Endothelial cell (in vitro differentiated cells): ENCODE measurements at regions not wholly inside any gene's neighbourhood (a gene's known extent, or its start where the extent isn't known, plus 50 kb on each side); places are given as distances from the start of the nearest gene placed in this dataset.
A peak's percentile ranks its signal among the peaks of the same experiment; 100 is the strongest.

Source experiments
- DNase-seq: peaks from one replicate; pipeline ENCODE4 v3.0.0; 2021; ENCODE audit warnings: low spot score
- H3K27ac Mint-ChIP-seq: one replicate; pipeline ENCODE4 v1.8.0; 2021; ENCODE audit warnings: mixed read lengths, inconsistent platforms; ENCODE audit not compliant: unreplicated experiment
- H3K27me3 Mint-ChIP-seq: one replicate; pipeline ENCODE4 v1.8.0; 2021; ENCODE audit warnings: mild to moderate bottlenecking, moderate library complexity, mixed read lengths, inconsistent platforms; ENCODE audit not compliant: unreplicated experiment
- H3K36me3 Mint-ChIP-seq: one replicate; pipeline ENCODE4 v1.8.0; 2021; ENCODE audit warnings: mild to moderate bottlenecking, low read depth, mixed read lengths, inconsistent platforms; ENCODE audit not compliant: unreplicated experiment
- H3K4me1 Mint-ChIP-seq: one replicate; pipeline ENCODE4 v1.8.0; 2021; ENCODE audit warnings: mild to moderate bottlenecking, mixed read lengths, inconsistent platforms; ENCODE audit not compliant: unreplicated experiment
- H3K4me3 Mint-ChIP-seq: one replicate; pipeline ENCODE4 v1.8.0; 2021; ENCODE audit warnings: mild to moderate bottlenecking, mixed read lengths, inconsistent platforms; ENCODE audit not compliant: unreplicated experiment
- H3K9me3 Mint-ChIP-seq: one replicate; pipeline ENCODE4 v1.8.0; 2021; ENCODE audit warnings: mixed read lengths, inconsistent platforms; ENCODE audit not compliant: unreplicated experiment
- TF ChIP-seq, protein P1 (sequence below): fragments of 200-600 bp; sonication (generic); IDR thresholded peaks from one replicate; pipeline ENCODE4 v1.5.0; 2021; ENCODE audit warnings: antibody characterized with exemption; ENCODE audit not compliant: unreplicated experiment

DNA sequence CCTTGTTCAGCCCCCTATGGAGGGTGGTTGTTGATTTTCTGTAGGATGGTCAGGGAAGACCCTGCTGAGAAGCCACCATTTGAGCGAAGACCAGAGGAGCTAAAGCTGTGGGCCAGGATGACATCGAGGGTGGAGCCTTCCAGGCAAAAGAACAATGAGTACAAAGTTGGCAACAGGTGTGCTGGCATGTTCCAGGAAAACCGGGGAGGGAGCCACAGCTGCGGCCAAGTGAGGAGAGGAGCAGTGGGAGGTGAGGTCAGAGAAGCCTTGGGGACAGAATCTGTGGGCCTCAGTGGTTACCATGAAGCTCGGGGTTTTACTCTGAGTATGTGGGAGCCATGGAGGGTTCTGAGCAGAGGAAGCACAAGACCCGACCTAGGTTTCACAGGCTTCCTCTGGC, 75.6 kb upstream of the ZNF479 start:
- DNase-seq = no peak
- Mint-ChIP-seq H3K4me1 (no peaks in the 10 kb centered on the region), H3K9me3 (peaks cover 47% of the 10 kb centered on the region), H3K27ac (no peak overlapping the region), H3K4me3 (no peak overlapping the region), H3K27me3 (peaks cover 13% of the 10 kb centered on the region), H3K36me3 (peaks cover 24% of the 10 kb centered on the region)
- TF ChIP-seq, protein P1, sequence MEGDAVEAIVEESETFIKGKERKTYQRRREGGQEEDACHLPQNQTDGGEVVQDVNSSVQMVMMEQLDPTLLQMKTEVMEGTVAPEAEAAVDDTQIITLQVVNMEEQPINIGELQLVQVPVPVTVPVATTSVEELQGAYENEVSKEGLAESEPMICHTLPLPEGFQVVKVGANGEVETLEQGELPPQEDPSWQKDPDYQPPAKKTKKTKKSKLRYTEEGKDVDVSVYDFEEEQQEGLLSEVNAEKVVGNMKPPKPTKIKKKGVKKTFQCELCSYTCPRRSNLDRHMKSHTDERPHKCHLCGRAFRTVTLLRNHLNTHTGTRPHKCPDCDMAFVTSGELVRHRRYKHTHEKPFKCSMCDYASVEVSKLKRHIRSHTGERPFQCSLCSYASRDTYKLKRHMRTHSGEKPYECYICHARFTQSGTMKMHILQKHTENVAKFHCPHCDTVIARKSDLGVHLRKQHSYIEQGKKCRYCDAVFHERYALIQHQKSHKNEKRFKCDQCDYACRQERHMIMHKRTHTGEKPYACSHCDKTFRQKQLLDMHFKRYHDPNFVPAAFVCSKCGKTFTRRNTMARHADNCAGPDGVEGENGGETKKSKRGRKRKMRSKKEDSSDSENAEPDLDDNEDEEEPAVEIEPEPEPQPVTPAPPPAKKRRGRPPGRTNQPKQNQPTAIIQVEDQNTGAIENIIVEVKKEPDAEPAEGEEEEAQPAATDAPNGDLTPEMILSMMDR = no peak

DNA sequence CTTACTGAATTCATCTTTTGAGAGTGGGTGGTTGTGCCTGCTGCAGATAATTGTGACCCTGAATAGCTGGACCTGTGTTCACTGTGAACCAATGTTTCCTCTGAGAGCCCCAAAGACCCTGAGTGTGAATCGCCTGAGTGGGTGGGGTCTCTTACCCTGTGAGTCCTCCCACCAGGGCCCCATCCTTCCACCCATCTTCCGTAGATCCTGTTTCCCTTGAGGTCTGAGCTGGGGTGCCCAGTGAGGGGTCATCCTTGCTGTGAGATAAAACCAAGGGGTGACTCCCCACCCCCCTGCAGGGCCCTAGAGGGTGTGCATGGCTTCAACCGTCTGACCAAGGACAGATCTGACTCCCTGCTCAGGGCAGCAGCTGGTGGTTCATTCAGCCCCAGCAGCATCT, 78.0 kb upstream of the ZNF479 start:
- no peaks in the 10 kb centered on the region for H3K4me1 Mint-ChIP-seq
- TF ChIP-seq, protein P1 = no peak

DNA sequence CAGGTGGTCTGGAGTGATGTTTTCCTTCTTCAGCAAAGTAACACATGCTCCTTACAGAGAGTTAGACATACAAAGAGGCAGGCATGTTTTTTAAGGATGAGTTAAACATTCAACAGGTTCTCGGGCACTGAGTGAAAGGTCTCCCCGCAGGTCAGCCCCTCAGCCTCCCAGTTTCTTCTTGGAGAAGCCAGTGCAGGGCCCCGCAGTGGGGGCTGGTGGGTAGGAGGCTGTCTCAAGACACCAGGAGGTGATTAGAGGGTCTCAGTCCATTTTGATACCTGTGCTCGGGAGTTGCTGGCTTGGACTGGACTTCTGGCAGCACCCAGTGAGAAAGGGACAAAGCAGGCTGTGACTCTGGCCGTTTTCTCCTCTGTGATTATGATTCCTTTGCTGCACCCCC, 78.6 kb upstream of the ZNF479 start:
- no peak overlapping the region for H3K27ac Mint-ChIP-seq
- no peaks in the 10 kb centered on the region for H3K4me1 Mint-ChIP-seq
- H3K27me3 Mint-ChIP-seq = peaks cover 18% of the 10 kb centered on the region
- TF ChIP-seq, protein P1 = no peak
- H3K4me3 Mint-ChIP-seq = no peak overlapping the region
- no peak for DNase-seq
- H3K9me3 Mint-ChIP-seq = peaks cover 52% of the 10 kb centered on the region
- H3K36me3 Mint-ChIP-seq = peaks cover 28% of the 10 kb centered on the region

More for the DNA sequence above, 78.0 kb upstream of the ZNF479 start:
- Mint-ChIP-seq H3K9me3 (peaks cover 46% of the 10 kb centered on the region), H3K36me3 (peaks cover 21% of the 10 kb centered on the region), H3K27me3 (peaks cover 14% of the 10 kb centered on the region), H3K4me3 (no peak overlapping the region), H3K27ac (peak overlapping the region; percentile 48)
- DNase-seq = no peak

DNA sequence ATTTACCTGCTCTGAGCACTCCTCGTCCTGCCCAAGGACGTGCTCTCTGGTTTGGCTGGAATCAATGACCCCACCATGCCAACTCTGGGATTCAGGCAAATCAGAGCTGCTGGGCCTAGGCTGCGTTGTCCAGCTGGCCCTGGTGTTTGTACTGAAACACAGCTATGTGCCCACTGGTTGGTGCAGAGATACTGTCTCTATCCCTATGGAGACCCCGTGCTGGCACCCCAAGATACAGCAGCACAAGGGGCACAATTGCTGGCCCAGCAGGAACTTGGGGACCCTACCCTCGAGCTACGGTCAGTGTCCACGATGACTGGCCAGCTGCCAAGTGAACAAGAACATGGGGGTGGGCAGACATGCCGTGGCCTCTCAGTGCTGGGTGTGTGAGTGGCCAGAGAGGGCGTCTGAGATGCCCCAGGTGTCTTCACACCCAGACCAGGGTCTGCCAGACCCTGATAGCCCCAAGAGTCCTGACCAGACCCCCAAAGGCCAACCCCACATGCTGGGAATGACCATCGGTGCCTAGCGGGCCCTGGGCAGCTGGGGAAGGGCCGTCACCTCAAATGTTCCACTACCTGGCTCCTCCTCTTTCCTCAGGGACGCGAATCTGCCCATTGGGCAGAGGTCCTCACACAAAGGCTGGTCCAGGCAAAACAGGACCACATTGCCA, 79.3 kb upstream of the ZNF479 start:
- Mint-ChIP-seq H3K4me1 (no peaks in the 10 kb centered on the region), H3K27ac (no peak overlapping the region), H3K27me3 (peaks cover 22% of the 10 kb centered on the region), H3K4me3 (no peak overlapping the region), H3K9me3 (peaks cover 55% of the 10 kb centered on the region), H3K36me3 (peaks cover 35% of the 10 kb centered on the region)
- no peak for DNase-seq
- TF ChIP-seq, protein P1 = no peak

DNA sequence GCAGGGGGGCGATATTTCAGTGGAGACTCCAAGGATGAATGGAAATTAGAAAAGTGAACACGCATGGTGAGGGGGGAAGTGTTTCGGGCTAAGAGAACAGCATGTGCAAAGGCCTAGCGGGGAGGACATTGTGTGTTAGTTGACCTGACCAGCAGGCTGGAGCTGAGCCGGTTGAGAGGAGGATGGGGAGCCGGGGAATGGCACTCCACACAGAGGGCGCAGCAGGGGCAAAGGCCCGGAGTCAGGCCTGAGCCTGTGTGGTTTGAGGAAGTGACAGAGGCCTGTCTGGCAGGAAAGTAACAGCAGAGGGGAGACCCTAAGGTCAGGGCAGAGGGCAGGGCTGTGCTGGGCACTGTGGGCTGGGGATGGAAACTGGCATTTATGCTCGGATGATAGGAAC, 83.2 kb upstream of the ZNF479 start:
- no peak overlapping the region for H3K4me3 Mint-ChIP-seq
- TF ChIP-seq, protein P1 = no peak
- H3K27ac Mint-ChIP-seq = no peak overlapping the region
- H3K27me3 Mint-ChIP-seq = peaks cover 46% of the 10 kb centered on the region
- no peaks in the 10 kb centered on the region for H3K4me1 Mint-ChIP-seq
- H3K9me3 Mint-ChIP-seq = peaks cover 67% of the 10 kb centered on the region
- no peak for DNase-seq
- peaks cover 56% of the 10 kb centered on the region for H3K36me3 Mint-ChIP-seq
